GF-D8 (cell line): ENCODE measurements at regions not wholly inside any gene's neighbourhood (a gene's known extent, or its start where the extent isn't known, plus 50 kb on each side); places are given as distances from the start of the nearest gene placed in this dataset.
A peak's percentile ranks its signal among the peaks of the same experiment; 100 is the strongest.
"Not testable (repeated sequence)": the region's sequence is repeated elsewhere in the genome, so short reads cannot be mapped to it uniquely, and the experiment has no call there.

Experiments
- DNase-seq: peaks from one replicate; lab custom pipeline; 2025; lab: John Stamatoyannopoulos, UW

DNA sequence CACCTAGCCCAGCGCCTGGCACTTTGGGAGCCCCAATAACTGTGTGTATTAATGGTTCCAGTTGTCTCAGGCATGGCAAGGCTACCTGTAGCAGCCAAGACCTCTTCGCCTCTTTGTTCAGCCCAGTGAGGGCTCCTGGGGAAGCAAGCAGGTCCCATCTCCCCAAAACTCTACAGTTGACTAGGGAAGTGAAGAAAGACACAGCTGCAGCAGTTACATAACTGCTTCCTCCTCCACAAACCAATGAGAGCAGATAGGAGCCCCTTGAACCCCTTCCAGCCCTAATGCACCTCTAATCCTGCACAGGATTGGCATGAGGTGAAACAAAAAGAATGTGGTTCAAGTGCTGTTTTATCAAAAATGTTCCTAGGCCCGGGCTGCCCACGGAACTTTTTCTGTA is 100.5 kb downstream of the SYF2 start:
- DNase-seq, result peak; percentile 92

- DNase-seq, result no peak
Measured at GRCh38 chr1:25130895-25131294, 101.4 kb downstream of the SYF2 start.

DNA sequence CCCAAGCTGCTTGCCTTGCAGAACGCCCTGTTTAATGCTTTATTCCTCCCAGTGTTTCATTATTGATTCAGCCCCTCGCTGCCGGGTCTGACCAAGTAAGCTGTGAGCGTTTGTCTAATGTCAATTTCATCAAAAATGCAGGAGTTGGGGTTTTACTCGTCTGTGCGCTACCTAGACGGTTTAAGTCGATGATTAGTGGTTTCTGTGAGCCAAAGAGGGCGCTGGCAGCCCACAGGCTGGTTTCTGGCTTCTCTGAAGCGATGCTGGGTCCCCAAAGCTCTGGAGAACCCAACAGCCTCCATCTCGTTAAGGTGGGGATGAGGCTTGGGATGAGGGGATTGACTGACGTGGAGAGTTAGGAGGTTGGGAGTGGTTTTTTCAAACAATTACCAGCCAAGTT is 102.9 kb downstream of the SYF2 start:
- no peak for DNase-seq

- no peak for DNase-seq
Measured at GRCh38 chr1:25128121-25128621, 104.1 kb downstream of the SYF2 start.

DNA sequence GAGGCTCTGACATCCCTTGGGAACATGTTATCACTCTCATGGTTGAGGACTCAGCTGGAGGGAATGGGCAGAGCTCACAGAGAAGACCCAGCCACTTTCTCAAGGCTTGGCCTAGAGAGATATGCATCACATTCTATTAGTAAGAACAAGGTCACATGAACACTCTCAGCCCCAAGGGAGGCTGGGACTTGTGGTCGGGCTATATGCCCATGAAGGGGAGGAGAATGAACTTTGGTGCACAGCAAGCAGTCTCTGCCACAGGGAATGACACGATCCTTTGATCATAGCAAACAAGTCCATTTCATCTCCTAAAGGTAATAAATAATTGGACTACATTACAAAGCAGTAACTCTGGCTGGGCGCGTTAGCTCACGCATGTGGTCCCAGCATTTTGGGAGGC is 105.7 kb downstream of the SYF2 start:
- no peak for DNase-seq

DNA sequence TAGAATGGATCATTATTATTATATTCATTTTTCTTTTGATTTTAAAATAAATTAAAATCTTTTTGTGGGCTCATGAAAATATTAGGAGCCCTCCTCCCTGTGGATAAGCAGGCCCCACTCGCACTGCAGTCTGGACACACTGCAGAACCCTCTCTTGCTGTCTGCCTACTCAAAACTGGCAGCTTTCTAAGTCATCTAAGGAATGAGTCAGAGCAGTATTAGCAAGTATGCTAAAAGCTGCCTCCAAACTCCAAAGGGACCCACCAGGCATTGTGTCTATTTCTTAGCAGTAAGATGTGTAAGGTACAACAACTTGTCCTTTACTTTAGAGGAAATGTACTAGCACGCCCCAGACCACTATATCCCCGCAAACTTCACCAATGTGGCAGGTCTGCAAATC is 108.8 kb downstream of the SYF2 start:
- DNase-seq, result no peak

DNA sequence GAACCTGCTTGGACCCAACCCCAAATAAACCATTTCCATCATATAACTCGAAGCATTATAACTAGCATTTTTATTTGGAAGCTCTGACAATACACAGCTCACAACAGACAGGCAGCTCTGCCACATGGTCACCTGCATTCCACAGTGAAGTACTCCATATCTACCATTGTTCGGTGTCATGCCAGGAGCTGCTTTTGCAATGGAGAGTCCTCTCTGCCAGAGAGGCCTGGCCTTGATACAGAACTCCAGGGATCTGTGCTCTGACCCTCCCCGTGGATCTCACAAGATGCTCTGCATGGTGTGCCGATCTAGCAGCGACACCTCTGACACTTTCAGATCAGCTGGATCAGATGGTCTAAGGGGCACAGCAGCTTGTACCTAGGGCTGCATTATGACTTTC is 109.6 kb downstream of the SYF2 start:
- DNase-seq, result no peak

DNA sequence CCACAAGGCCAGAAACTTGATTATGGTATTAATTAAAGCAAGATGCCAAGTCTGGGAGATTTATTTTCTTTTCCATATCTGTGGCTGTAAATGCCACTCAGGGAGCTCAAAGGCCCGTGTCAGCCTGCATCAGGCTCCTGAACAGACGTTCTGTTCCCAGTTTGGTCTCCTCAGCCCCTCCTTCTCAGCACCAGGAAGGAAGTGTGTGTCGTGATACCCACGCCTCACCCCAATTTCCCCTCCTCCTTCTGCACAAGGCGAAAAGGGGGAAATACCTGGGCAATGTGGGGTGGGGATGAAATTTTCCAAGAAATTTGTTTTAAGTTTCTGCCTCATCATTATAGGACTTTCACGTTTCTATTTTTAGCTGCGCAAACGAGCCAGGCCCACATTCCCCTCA is 112.0 kb downstream of the SYF2 start:
- DNase-seq, result peak; percentile 70

GRCh38 chr1:25118546-25118945 is 113.8 kb downstream of the SYF2 start:
- DNase-seq, result no peak

GRCh38 chr1:25117233-25117823 is 115.0 kb downstream of the SYF2 start:
- no peak for DNase-seq

- DNase-seq, result no peak
Measured at GRCh38 chr1:25116832-25117231, 115.5 kb downstream of the SYF2 start.

DNA sequence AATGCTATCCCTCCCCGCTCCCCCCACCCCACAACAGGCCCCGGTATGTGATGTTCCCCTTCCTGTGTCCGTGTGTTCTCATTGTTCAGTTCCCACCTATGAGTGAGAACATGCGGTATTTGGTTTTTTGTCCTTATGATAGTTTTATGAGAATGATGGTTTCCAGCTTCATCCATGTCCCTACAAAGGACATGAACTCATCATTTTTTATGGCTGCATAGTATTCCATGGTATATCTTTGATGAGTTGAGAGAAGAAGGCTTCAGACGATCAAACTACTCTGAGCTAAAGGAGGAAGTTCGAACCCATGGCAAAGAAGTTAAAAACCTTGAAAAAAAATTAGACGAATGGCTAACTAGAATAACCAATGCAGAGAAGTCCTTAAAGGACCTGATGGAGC is 116.2 kb downstream of the SYF2 start:
- DNase-seq, result not testable (repeated sequence)

- no peak for DNase-seq
Measured at GRCh38 chr1:25113731-25114130, 118.6 kb downstream of the SYF2 start.

DNA sequence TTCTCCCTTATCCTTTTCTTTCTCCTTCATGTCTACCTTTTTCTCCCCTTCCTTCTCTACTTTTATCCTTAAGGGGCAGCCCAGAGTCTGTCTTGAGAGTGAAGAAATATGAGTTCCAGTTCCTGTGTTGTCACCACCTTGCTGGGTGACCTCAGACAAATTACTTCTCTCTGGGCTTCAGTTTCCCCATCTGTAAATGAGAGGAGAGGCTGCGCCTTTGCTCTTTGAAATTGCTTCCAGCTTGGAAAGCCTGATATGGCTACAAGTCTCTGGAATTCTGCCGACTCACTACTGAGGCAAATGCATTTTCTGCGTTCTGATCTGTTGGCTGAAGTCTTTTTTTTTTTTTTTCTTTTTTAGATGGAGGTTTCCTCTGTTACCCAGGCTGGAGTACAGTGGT is 119.2 kb downstream of the SYF2 start:
- DNase-seq, result no peak

DNA sequence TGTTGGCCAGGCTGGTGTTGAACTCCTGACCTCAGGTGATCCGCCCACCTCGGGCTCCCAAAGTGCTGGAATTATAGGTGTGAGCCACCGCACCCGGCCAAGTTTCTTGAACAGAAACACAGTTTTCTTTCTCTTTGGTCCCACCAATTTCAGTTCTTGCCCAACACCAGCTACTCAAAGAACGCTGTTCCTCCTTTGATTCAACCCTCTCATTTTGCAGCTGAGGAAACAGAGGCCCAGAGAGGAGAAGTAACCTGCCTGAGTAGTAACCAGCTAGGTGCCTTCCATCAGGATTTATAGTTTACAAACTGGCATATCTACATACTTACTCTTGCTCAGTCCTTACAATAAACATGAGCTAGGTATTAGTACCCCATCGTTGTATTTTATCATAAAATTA is 119.9 kb downstream of the SYF2 start:
- DNase-seq, result no peak

DNA sequence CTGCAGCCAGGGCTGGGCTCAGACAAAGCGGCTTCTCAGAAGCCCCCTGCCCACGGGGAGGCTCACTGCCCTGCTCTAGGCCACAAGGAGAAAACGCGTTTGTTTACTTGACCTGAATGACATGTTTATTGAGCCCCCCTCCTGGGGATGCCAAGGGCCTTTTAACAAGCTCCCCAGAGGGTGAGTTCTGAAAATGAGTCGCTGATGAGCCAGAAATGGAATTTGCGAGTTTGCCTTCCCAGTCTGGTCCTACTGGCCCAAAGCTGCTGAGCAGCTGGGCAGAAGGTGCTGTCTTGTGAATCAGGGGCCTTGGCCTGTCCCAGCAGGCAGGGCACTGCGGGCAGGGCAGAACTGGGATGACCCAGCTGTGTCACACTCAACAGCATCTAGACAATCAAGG is 120.6 kb downstream of the SYF2 start:
- no peak for DNase-seq

DNA sequence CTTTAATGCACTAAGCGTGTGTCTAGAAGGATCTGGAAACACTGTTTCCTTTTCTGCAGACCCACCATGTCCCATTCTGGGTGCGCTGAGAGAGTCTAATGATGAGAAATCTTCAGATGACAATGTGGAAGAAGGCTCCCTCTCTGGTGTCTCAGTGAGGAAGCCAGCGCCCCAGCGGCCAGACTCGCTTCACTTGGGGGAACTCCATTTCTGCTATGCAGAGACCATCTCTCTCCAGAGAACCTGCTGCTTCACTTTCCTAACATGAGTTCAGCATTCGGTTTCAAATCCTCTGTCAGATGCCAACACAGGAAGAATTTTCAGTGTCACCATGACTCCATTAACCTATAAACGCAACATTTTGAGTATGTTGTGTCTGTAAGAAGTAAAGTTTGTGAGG is 121.8 kb downstream of the SYF2 start:
- no peak for DNase-seq

- DNase-seq, result no peak
Measured at GRCh38 chr1:25110036-25110435, 122.3 kb downstream of the SYF2 start.

DNA sequence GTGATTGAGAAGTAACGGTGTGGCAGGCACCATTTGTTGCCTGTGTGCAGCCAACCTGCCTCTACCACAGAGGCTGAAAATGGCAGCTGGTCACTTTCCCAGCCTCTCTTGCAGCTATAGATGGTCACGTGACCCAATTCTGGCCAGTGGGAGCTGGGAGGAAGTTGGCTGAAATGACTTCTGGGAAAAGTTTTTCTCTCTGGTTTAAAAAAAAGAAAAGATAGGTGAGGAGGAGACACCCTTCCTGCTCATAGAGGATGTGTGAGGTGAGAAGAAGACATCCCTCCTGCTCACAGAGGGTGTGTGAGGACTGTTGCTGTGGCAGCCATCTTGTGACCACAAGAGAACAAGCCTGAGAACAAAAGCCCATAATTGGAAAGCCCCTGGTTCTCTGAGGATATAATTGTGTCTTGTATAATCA is 122.8 kb downstream of the SYF2 start:
- no peak for DNase-seq

- no peak for DNase-seq
Measured at GRCh38 chr1:25107643-25108010, 124.7 kb downstream of the SYF2 start.

- no peak for DNase-seq
Measured at GRCh38 chr1:25106976-25107642, 125.2 kb downstream of the SYF2 start.

GRCh38 chr1:25106352-25106751 is 126.0 kb downstream of the SYF2 start:
- no peak for DNase-seq

DNA sequence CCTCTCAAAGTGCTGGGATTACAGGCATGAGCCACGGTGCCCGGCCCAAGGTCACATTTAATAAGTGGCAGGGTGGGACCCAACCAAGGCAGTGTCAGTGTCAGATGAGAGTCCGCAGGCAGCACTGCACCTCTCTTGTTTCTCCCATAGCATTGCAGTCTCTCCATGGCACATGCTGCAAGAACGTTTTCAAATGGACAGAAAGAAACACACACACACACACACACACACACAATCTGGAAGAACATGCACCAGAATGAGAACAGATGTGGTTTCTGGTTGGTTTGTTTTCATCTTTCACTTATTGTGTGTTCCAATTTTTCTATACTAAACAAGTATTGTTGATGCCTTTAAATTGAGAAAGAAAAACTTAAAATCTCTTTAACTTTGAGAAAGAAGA is 126.5 kb downstream of the SYF2 start:
- no peak for DNase-seq

GRCh38 chr1:25104932-25105561 is 127.3 kb downstream of the SYF2 start:
- no peak for DNase-seq
